GM12891 (cell line): ENCODE measurements at regions not wholly inside any gene's neighbourhood (a gene's known extent, or its start where the extent isn't known, plus 50 kb on each side); places are given as distances from the start of the nearest gene placed in this dataset.

Experiments used
- PAX5 ChIP-seq: IDR thresholded peaks from 2 replicates; pipeline ENCODE4 v1.6.1; 2011; ENCODE audit warnings: low read length, moderate library complexity, mild to moderate bottlenecking; ENCODE audit not compliant: insufficient read depth, severe bottlenecking
- SPI1 ChIP-seq: IDR thresholded peaks from 2 replicates; pipeline ENCODE4 v1.6.1; 2011; ENCODE audit warnings: low read depth, low read length, control low read depth
- TAF1 ChIP-seq: IDR thresholded peaks from 2 replicates; pipeline ENCODE4 v1.6.1; 2011; ENCODE audit warnings: low read depth, low read length, control low read depth

DNA sequence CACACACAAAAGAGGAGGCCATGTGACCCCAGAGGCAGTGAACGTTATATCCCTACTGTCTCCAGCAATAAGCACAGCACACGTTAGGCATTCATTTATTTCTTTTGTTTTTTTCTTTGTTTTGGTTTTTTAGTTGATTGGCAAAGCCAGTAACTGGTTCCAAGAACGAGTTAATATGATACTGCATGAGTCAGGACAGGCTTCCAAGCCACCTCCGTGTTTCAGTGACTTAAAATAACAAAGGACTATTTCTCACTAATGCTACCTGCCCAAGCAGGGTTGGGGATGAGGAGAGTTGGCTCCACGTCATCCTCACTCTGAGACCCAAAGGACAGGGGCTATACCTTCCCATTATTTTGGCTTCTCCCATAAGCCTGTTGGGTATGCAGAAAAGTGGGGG lies 130.5 kb downstream of the ST8SIA2 start:
- TF ChIP-seq PAX5 (no peak), TAF1 (no peak), SPI1 (no peak)
